SK-N-MC (cell line): ENCODE measurements at regions not wholly inside any gene's neighbourhood (a gene's known extent, or its start where the extent isn't known, plus 50 kb on each side); places are given as distances from the start of the nearest gene placed in this dataset.

Experiments
- FOXP2 ChIP-seq: optimal IDR thresholded peaks from 2 replicates; pipeline ENCODE3; 2011; ENCODE audit warnings: mild to moderate bottlenecking, moderate library complexity; ENCODE audit not compliant: insufficient read depth; ENCODE audit errors: extremely low read length, control extremely low read depth
- POLR2AphosphoS5 ChIP-seq: IDR thresholded peaks from 2 replicates; pipeline ENCODE4 v1.6.1; 2012; ENCODE audit warnings: mild to moderate bottlenecking, low read depth, low read length, borderline replicate concordance

GRCh38 chrX:78388663-78389062 lies 61.3 kb upstream of the CYSLTR1 start:
- no peak for TF ChIP-seq FOXP2
- no peak for TF ChIP-seq POLR2AphosphoS5
